Mammary epithelial cell (primary cell): ENCODE measurements at regions not wholly inside any gene's neighbourhood (a gene's known extent, or its start where the extent isn't known, plus 50 kb on each side); places are given as distances from the start of the nearest gene placed in this dataset.

ENCODE experiments used
- EZH2 ChIP-seq: IDR thresholded peaks from 2 replicates; pipeline ENCODE4 v1.6.1; 2012; ENCODE audit warnings: low read length, inconsistent platforms, borderline replicate concordance
- TF ChIP-seq, protein P1 (sequence below), 2 donors: IDR thresholded peaks in 1 of 2; conservative IDR thresholded peaks in 1 of 2; 2 replicates each; pipeline ENCODE4 v1.5.1; 2011 to 2012; ENCODE audit warnings: inconsistent platforms in 2 of 2, low read length in 2 of 2, mild to moderate bottlenecking in 2 of 2, control low read depth in 1 of 2, low read depth in 1 of 2; ENCODE audit not compliant: insufficient read depth in 1 of 2; ENCODE audit errors: extremely low read depth in 1 of 2

DNA sequence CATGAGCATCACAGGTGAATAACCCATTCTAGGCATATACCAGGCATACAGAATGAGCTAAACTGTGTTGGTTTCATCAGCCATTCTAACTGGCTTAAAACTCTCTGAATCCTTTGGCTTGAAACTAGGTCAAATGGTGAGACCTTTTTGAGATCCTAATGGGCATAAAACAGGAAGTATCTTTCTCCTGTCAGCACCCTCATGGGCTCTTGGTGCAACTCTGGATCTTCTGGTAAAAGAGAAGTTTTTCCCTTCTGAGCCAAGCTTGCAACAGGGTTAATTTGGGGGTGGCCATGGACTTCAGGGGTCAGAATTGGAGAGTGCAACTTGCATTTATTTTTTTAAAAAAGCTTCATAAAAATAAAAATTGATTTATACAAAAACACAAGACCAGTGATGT lies 67.9 kb upstream of the GRAMD1B start:
- TF ChIP-seq, protein P1, sequence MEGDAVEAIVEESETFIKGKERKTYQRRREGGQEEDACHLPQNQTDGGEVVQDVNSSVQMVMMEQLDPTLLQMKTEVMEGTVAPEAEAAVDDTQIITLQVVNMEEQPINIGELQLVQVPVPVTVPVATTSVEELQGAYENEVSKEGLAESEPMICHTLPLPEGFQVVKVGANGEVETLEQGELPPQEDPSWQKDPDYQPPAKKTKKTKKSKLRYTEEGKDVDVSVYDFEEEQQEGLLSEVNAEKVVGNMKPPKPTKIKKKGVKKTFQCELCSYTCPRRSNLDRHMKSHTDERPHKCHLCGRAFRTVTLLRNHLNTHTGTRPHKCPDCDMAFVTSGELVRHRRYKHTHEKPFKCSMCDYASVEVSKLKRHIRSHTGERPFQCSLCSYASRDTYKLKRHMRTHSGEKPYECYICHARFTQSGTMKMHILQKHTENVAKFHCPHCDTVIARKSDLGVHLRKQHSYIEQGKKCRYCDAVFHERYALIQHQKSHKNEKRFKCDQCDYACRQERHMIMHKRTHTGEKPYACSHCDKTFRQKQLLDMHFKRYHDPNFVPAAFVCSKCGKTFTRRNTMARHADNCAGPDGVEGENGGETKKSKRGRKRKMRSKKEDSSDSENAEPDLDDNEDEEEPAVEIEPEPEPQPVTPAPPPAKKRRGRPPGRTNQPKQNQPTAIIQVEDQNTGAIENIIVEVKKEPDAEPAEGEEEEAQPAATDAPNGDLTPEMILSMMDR (conservative IDR thresholded peaks at IDR 0.05 in 1 of 2, IDR thresholded peaks at IDR 0.05 in 1 of 2; ENCODE audit: extremely low read depth in 1 of 2, insufficient read depth in 1 of 2, low read depth in 1 of 2, low read length in 2 of 2): no peak
- TF ChIP-seq EZH2: no peak
